PC-9 (cell line): ENCODE measurements at regions not wholly inside any gene's neighbourhood (a gene's known extent, or its start where the extent isn't known, plus 50 kb on each side); places are given as distances from the start of the nearest gene placed in this dataset.

Source experiments
- BruUV-seq: library from RNA; stranded (reverse); fragments of 400-500 nt; replicated peaks from 2 replicates; lab custom pipeline; 2021; lab: Mats Ljungman, UMichigan
- CTCF ChIA-PET: fragments of 300-600 bp; sonication (Branson Sonifier 250); formaldehyde crosslinking; loops from one replicate; lab custom pipeline; 2022; ENCODE audit warnings: antibody characterized with exemption; lab: Charles Lee
- POLR2A ChIA-PET: fragments of 300-600 bp; sonication (Branson Sonifier 250); formaldehyde crosslinking; loops from one replicate; lab custom pipeline; 2022; ENCODE audit warnings: antibody characterized with exemption; ENCODE audit not compliant: unreplicated experiment; lab: Charles Lee
- DNase-seq, 2 experiments: peaks; one replicate each; pipeline versions ENCODE4 v3.0.0 to v3.0.0-alpha.2; 2015 to 2022; ENCODE audit warnings: mixed read lengths in 1 of 2
- H2AFZ ChIP-seq: fragments of 200-600 bp; sonication (generic); 2 replicates; pipeline ENCODE4 v1.8.1; 2017; ENCODE audit warnings: antibody characterized with exemption
- H3F3A ChIP-seq: fragments of 200-600 bp; sonication (generic); 2 replicates; pipeline ENCODE4 v1.8.1; 2017; ENCODE audit warnings: antibody characterized with exemption, mild to moderate bottlenecking, low read depth; ENCODE audit not compliant: insufficient read depth
- H3K27ac ChIP-seq: fragments of 200-600 bp; sonication (generic); 2 replicates; pipeline ENCODE4 v1.6.1; 2016; ENCODE audit warnings: mixed run types
- H3K27me3 ChIP-seq: fragments of 200-600 bp; sonication (generic); 2 replicates; pipeline ENCODE4 v1.6.1; 2016; ENCODE audit warnings: low read depth, mixed run types; ENCODE audit not compliant: insufficient read depth
- H3K36me3 ChIP-seq: fragments of 200-600 bp; sonication (generic); 2 replicates; pipeline ENCODE4 v1.6.1; 2016; ENCODE audit warnings: low read depth, mixed run types
- H3K4me1 ChIP-seq: fragments of 200-600 bp; sonication (generic); replicated peaks from 2 replicates; pipeline ENCODE4 v1.6.1; 2016; ENCODE audit warnings: mixed run types; ENCODE audit not compliant: insufficient read depth
- H3K4me2 ChIP-seq: fragments of 200-600 bp; sonication (generic); 2 replicates; pipeline ENCODE4 v1.6.1; 2017; ENCODE audit warnings: mixed run types
- H3K4me3 ChIP-seq: fragments of 200-600 bp; sonication (generic); 2 replicates; pipeline ENCODE4 v1.6.1; 2016; ENCODE audit warnings: mixed run types
- H3K79me2 ChIP-seq: fragments of 200-600 bp; sonication (generic); 2 replicates; pipeline ENCODE4 v1.6.1; 2017; ENCODE audit warnings: low read depth, mixed run types
- H3K9me2 ChIP-seq: fragments of 200-600 bp; sonication (generic); 2 replicates; pipeline ENCODE4 v1.8.1; 2017; ENCODE audit warnings: mild to moderate bottlenecking; ENCODE audit not compliant: insufficient read depth
- H3K9me3 ChIP-seq: fragments of 200-600 bp; sonication (generic); 2 replicates; pipeline ENCODE4 v1.8.1; 2016; ENCODE audit warnings: low read depth; ENCODE audit not compliant: insufficient read depth
- H4K20me1 ChIP-seq: fragments of 200-600 bp; sonication (generic); 2 replicates; pipeline ENCODE4 v1.8.1; 2017; ENCODE audit not compliant: insufficient read depth
- EZH2 ChIP-seq: fragments of 200-600 bp; sonication (generic); IDR thresholded peaks from 2 replicates; pipeline ENCODE4 v1.8.0; 2017; ENCODE audit warnings: antibody characterized with exemption, low read depth
- intact Hi-C: fragments of 100-400 bp; cut with micrococcal nuclease; formaldehyde crosslinking; loops from one replicate; pipeline ENCODE4 v1.10.0; 2022; ENCODE audit not compliant: unreplicated experiment
- TF ChIP-seq, protein P1 (sequence below): fragments of 200-600 bp; sonication (generic); conservative IDR thresholded peaks from 2 replicates; pipeline ENCODE4 v1.6.1; 2017; ENCODE audit warnings: mixed run types, antibody characterized with exemption, mild to moderate bottlenecking, moderate library complexity

- no peaks in the 10 kb centered on the region for H3K27me3 ChIP-seq
These were observed 336.7 kb upstream of the KCNH7 start for GRCh38 chr2:163175294-163175693.

GRCh38 chr2:163173591-163173990 lies 335.0 kb upstream of the KCNH7 start:
- Histone ChIP-seq H3K9me2 (no peaks in the 10 kb centered on the region), H3F3A (no peaks in the 10 kb centered on the region), H4K20me1 (no peaks in the 10 kb centered on the region), H3K79me2 (no peaks in the 10 kb centered on the region), H3K4me2 (no peak overlapping the region), H3K4me1 (no peaks in the 10 kb centered on the region), H3K4me3 (no peak overlapping the region), H3K27me3 (no peaks in the 10 kb centered on the region), H3K9me3 (no peaks in the 10 kb centered on the region), H3K36me3 (no peaks in the 10 kb centered on the region), H3K27ac (no peak overlapping the region), H2AFZ (no peak overlapping the region)
- intact Hi-C loops: no loop called here
- DNase-seq: no peak
- POLR2A ChIA-PET: no interaction called here
- BruUV-seq: no TSS peak
- no peak for TF ChIP-seq EZH2
- TF ChIP-seq, protein P1, sequence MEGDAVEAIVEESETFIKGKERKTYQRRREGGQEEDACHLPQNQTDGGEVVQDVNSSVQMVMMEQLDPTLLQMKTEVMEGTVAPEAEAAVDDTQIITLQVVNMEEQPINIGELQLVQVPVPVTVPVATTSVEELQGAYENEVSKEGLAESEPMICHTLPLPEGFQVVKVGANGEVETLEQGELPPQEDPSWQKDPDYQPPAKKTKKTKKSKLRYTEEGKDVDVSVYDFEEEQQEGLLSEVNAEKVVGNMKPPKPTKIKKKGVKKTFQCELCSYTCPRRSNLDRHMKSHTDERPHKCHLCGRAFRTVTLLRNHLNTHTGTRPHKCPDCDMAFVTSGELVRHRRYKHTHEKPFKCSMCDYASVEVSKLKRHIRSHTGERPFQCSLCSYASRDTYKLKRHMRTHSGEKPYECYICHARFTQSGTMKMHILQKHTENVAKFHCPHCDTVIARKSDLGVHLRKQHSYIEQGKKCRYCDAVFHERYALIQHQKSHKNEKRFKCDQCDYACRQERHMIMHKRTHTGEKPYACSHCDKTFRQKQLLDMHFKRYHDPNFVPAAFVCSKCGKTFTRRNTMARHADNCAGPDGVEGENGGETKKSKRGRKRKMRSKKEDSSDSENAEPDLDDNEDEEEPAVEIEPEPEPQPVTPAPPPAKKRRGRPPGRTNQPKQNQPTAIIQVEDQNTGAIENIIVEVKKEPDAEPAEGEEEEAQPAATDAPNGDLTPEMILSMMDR: no peak
- CTCF ChIA-PET: no interaction called here

More at GRCh38 chr2:163175294-163175693, 336.7 kb upstream of the KCNH7 start:
- no peaks in the 10 kb centered on the region for H3K9me3 ChIP-seq
- ChIA-PET POLR2A (no interaction called here), CTCF (no interaction called here)
- no peaks in the 10 kb centered on the region for H3K79me2 ChIP-seq
- no peak for DNase-seq
- no peaks in the 10 kb centered on the region for H4K20me1 ChIP-seq
- no peaks in the 10 kb centered on the region for H3F3A ChIP-seq
- H2AFZ ChIP-seq: no peak overlapping the region
- no peaks in the 10 kb centered on the region for H3K9me2 ChIP-seq
- no TSS peak for BruUV-seq
- no peak overlapping the region for H3K4me3 ChIP-seq
- no peaks in the 10 kb centered on the region for H3K36me3 ChIP-seq
- H3K4me1 ChIP-seq: no peaks in the 10 kb centered on the region
- TF ChIP-seq EZH2: no peak
- TF ChIP-seq, protein P1: no peak
- H3K27ac ChIP-seq: no peak overlapping the region
- intact Hi-C loops: loop anchor here (5.0 kb wide), 1 partner anchor 1542 kb away; no protein-coding TSS in a partner anchor
- H3K4me2 ChIP-seq: no peak overlapping the region

DNA sequence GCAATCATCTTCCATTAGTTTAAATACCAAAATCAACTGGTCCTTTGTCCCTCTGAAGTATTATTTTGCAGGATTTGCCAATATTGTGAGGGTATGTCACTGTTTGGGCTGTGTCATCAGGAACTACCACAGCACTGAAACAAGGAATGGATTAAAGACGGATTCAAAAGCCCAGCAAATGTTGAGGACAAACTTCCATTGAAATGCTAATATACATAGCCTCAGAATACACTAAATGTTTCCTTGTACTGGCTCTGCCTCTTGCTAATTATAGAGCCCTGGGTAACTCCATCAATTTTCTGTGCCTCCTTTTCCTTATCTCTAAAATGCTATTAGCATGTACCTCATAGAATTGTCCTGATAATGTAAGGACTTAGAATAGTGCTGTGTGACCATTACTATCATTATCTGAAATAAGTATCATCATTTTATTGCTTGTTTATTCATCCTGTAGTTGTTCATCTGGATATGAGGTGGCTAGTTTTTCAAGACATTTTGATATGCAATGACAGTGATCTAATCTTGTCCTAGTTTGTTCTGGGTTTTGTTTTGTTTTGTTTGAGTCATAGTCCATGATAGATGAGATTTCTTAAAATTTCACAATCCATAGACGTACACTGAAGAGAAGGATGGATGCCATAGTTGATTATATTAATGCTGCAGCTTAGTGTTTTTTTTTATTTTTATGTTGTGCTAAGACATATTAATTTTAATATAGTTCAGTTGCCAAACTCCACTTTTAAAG lies 333.4 kb upstream of the KCNH7 start:
- CTCF ChIA-PET: no interaction called here
- DNase-seq: peak in 1 of 2 experiments; percentile 40
- no peak overlapping the region for H3K4me2 ChIP-seq

More for the DNA sequence above, 333.4 kb upstream of the KCNH7 start:
- H3K36me3 ChIP-seq: no peaks in the 10 kb centered on the region
- no peak overlapping the region for H3K4me3 ChIP-seq
- no peaks in the 10 kb centered on the region for H3K4me1 ChIP-seq
- H3K9me2 ChIP-seq: no peaks in the 10 kb centered on the region
- H3K27me3 ChIP-seq: no peaks in the 10 kb centered on the region
- BruUV-seq: no TSS peak
- intact Hi-C loops: no loop called here
- no peak overlapping the region for H3K27ac ChIP-seq
- TF ChIP-seq, protein P1: no peak
- no peak for TF ChIP-seq EZH2
- H3F3A ChIP-seq: no peaks in the 10 kb centered on the region
- H3K9me3 ChIP-seq: no peaks in the 10 kb centered on the region
- no peak overlapping the region for H2AFZ ChIP-seq
- no peaks in the 10 kb centered on the region for H4K20me1 ChIP-seq
- POLR2A ChIA-PET: no interaction called here
- no peaks in the 10 kb centered on the region for H3K79me2 ChIP-seq
